Nephron progenitor cell (in vitro differentiated cells): ENCODE measurements at regions not wholly inside any gene's neighbourhood (a gene's known extent, or its start where the extent isn't known, plus 50 kb on each side); places are given as distances from the start of the nearest gene placed in this dataset.

Source experiments
- DNase-seq: peaks from one replicate; pipeline ENCODE4 v3.0.0; 2021
- H3K27ac Mint-ChIP-seq: 2 replicates; pipeline ENCODE4 v1.8.0; 2021; ENCODE audit warnings: mild to moderate bottlenecking, moderate library complexity, mixed read lengths
- H3K27me3 Mint-ChIP-seq: 2 replicates; pipeline ENCODE4 v1.8.0; 2021; ENCODE audit warnings: mild to moderate bottlenecking, low read depth, mixed read lengths; ENCODE audit not compliant: poor library complexity
- H3K36me3 Mint-ChIP-seq: 2 replicates; pipeline ENCODE4 v1.8.0; 2021; ENCODE audit warnings: low read depth, mixed read lengths
- H3K4me1 Mint-ChIP-seq: 2 replicates; pipeline ENCODE4 v1.8.0; 2021; ENCODE audit warnings: mixed read lengths
- H3K4me3 Mint-ChIP-seq: 2 replicates; pipeline ENCODE4 v1.8.0; 2021; ENCODE audit warnings: mild to moderate bottlenecking, moderate library complexity, mixed read lengths
- H3K9me3 Mint-ChIP-seq: 2 replicates; pipeline ENCODE4 v1.8.0; 2021; ENCODE audit warnings: mild to moderate bottlenecking, moderate library complexity, mixed read lengths
- CTCF ChIP-seq: fragments of 200-600 bp; sonication (generic); IDR thresholded peaks from 2 replicates; pipeline ENCODE4 v1.5.0; 2021; ENCODE audit warnings: antibody characterized with exemption

- no peak for TF ChIP-seq CTCF
- Mint-ChIP-seq H3K36me3 (no peaks in the 10 kb centered on the region), H3K27me3 (peaks cover 6% of the 10 kb centered on the region), H3K4me1 (no peaks in the 10 kb centered on the region), H3K9me3 (peaks cover 10% of the 10 kb centered on the region), H3K4me3 (no peak overlapping the region), H3K27ac (peak overlapping the region; percentile 77)
- DNase-seq = no peak
Measured at GRCh38 chr7:46682836-46683624, 762.0 kb upstream of the IGFBP3 start.

- DNase-seq = no peak
- TF ChIP-seq CTCF = no peak
- no peaks in the 10 kb centered on the region for H3K36me3 Mint-ChIP-seq
- no peak overlapping the region for H3K4me3 Mint-ChIP-seq
- no peak overlapping the region for H3K27ac Mint-ChIP-seq
- H3K9me3 Mint-ChIP-seq = peaks cover 5% of the 10 kb centered on the region
- H3K4me1 Mint-ChIP-seq = no peaks in the 10 kb centered on the region
- peaks cover 6% of the 10 kb centered on the region for H3K27me3 Mint-ChIP-seq
Measured at GRCh38 chr7:46681865-46682503, 760.9 kb upstream of the IGFBP3 start.

- no peak for DNase-seq
- no peak overlapping the region for H3K4me3 Mint-ChIP-seq
- no peaks in the 10 kb centered on the region for H3K4me1 Mint-ChIP-seq
- no peak for TF ChIP-seq CTCF
- peaks cover 4% of the 10 kb centered on the region for H3K27me3 Mint-ChIP-seq
- no peaks in the 10 kb centered on the region for H3K36me3 Mint-ChIP-seq
- H3K9me3 Mint-ChIP-seq = peaks cover 8% of the 10 kb centered on the region
- H3K27ac Mint-ChIP-seq = no peak overlapping the region
Measured at GRCh38 chr7:46680147-46680546, 759.1 kb upstream of the IGFBP3 start.

GRCh38 chr7:46679671-46680070 lies 758.6 kb upstream of the IGFBP3 start:
- TF ChIP-seq CTCF = no peak
- H3K9me3 Mint-ChIP-seq = peaks cover 8% of the 10 kb centered on the region
- H3K36me3 Mint-ChIP-seq = no peaks in the 10 kb centered on the region
- H3K27me3 Mint-ChIP-seq = peaks cover 4% of the 10 kb centered on the region
- no peak for DNase-seq
- no peak overlapping the region for H3K4me3 Mint-ChIP-seq
- H3K4me1 Mint-ChIP-seq = no peaks in the 10 kb centered on the region
- no peak overlapping the region for H3K27ac Mint-ChIP-seq

- Mint-ChIP-seq H3K4me3 (no peak overlapping the region), H3K36me3 (no peaks in the 10 kb centered on the region), H3K9me3 (peaks cover 8% of the 10 kb centered on the region), H3K27me3 (peaks cover 4% of the 10 kb centered on the region), H3K4me1 (no peaks in the 10 kb centered on the region), H3K27ac (no peak overlapping the region)
- TF ChIP-seq CTCF = no peak
- DNase-seq = no peak
Measured at GRCh38 chr7:46678421-46678820, 757.3 kb upstream of the IGFBP3 start.

- Mint-ChIP-seq H3K4me1 (no peaks in the 10 kb centered on the region), H3K9me3 (peaks cover 8% of the 10 kb centered on the region), H3K27ac (no peak overlapping the region), H3K4me3 (no peak overlapping the region), H3K36me3 (no peaks in the 10 kb centered on the region), H3K27me3 (peaks cover 4% of the 10 kb centered on the region)
- TF ChIP-seq CTCF = no peak
- no peak for DNase-seq
Measured at GRCh38 chr7:46675456-46675855, 754.4 kb upstream of the IGFBP3 start.
